Large intestine (tissue), 3 donors: ENCODE measurements at regions not wholly inside any gene's neighbourhood (a gene's known extent, or its start where the extent isn't known, plus 50 kb on each side); places are given as distances from the start of the nearest gene placed in this dataset.

ENCODE experiments used
- DNase-seq, 2 donors: peaks; one replicate each; pipeline versions ENCODE4 v3.0.0 to v3.0.0-alpha.2; 2013
- H3K27ac ChIP-seq: one replicate; pipeline ENCODE4 v1.5.1; 2013; ENCODE audit warnings: low read length
- H3K27me3 ChIP-seq: 2 replicates; pipeline ENCODE4 v1.6.1; 2013; ENCODE audit warnings: low read length; ENCODE audit not compliant: control insufficient read depth, insufficient read depth
- H3K36me3 ChIP-seq: 2 replicates; pipeline ENCODE4 v1.6.1; 2013; ENCODE audit warnings: low read length; ENCODE audit not compliant: control insufficient read depth, insufficient read depth
- H3K4me1 ChIP-seq: one replicate; pipeline ENCODE4 v1.6.1; 2013; ENCODE audit warnings: low read length; ENCODE audit not compliant: control insufficient read depth, insufficient read depth
- H3K4me3 ChIP-seq: one replicate; pipeline ENCODE4 v1.5.1; 2013; ENCODE audit warnings: low read length
- H3K9me3 ChIP-seq: one replicate; pipeline ENCODE4 v1.6.1; 2013; ENCODE audit warnings: mild to moderate bottlenecking, low read depth, low read length, moderate library complexity; ENCODE audit not compliant: control insufficient read depth
- WGBS: methylation state at CpG from one replicate; pipeline ENCODE4 v1.1.5; 2013; ENCODE audit warnings: low lambda C conversion rate; ENCODE audit not compliant: insufficient coverage; 5-methylcytosine and 5-hydroxymethylcytosine counted together

- no peaks in the 10 kb centered on the region for H3K4me1 ChIP-seq
- no peak for DNase-seq
- H3K36me3 ChIP-seq = no peaks in the 10 kb centered on the region
- no peaks in the 10 kb centered on the region for H3K9me3 ChIP-seq
- no CpG with 5 or more reads among the region's 1 CpG for WGBS
- H3K27ac ChIP-seq = no peak overlapping the region
- no peak overlapping the region for H3K4me3 ChIP-seq
- peaks cover 7% of the 10 kb centered on the region for H3K27me3 ChIP-seq
Measured at GRCh38 chr2:120415060-120415459, 69.1 kb downstream of the INHBB start.

GRCh38 chr2:120415728-120416509, 70.0 kb downstream of the INHBB start:
- no CpG with 5 or more reads among the region's 13 CpGs for WGBS
- no peaks in the 10 kb centered on the region for H3K4me1 ChIP-seq
- no peak overlapping the region for H3K27ac ChIP-seq
- no peaks in the 10 kb centered on the region for H3K36me3 ChIP-seq
- H3K9me3 ChIP-seq = no peaks in the 10 kb centered on the region
- peaks cover 7% of the 10 kb centered on the region for H3K27me3 ChIP-seq
- H3K4me3 ChIP-seq = no peak overlapping the region
- DNase-seq = no peak

DNA sequence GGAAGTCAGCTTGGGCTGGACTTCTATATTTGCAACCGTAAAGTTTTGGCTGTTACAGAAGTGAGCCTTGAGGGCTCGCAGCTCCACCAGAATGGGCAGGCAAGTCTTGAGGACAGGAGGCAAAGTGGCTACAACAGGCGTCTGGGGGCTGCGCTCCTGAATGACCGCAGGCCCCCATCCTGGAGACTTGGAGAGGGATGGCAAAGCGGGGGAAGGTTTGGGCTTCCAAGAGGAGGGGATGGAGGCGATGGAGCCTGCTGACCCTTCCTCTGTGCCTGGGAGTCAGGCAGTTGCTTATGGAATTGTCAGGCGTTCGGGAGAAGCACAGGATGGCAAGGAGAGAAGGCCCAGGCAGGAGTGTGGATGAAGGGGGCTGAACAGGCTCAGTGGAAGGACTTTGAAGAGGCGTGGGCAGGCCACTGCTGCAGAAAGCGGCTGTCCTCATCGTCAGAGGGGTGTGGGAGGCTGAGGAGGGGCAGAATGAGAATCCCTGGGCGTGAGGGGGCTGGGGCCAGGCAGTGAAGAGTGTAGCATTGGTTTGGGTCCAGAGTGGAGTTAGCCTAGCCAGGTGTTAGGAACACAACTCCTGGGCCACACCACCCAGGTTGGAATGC, 72.3 kb downstream of the INHBB start:
- H3K4me1 ChIP-seq = no peaks in the 10 kb centered on the region
- no CpG with 5 or more reads among the region's 13 CpGs for WGBS
- H3K9me3 ChIP-seq = no peaks in the 10 kb centered on the region
- no peak overlapping the region for H3K4me3 ChIP-seq
- H3K27ac ChIP-seq = no peak overlapping the region
- peaks cover 19% of the 10 kb centered on the region for H3K27me3 ChIP-seq
- no peak for DNase-seq
- no peaks in the 10 kb centered on the region for H3K36me3 ChIP-seq

GRCh38 chr2:120419073-120419472, 73.1 kb downstream of the INHBB start:
- no peaks in the 10 kb centered on the region for H3K36me3 ChIP-seq

DNA sequence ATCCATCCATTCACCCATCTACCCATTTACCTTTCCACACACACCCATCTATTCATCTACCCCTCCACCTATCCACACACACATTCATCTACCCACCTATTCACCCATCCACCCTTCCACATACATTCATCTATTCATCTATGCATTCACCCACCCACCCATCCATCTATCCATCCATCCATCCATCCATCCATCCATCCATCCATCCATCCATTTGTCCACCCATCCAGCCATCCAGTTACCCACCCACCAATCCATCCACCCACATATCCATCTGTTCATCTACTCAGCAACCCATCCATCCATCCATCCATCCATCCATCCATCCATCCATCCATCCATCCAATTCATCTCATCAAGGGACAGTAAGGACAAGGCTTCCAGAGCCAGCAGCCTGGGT, 74.0 kb downstream of the INHBB start:
- Histone ChIP-seq H3K27ac (no peak overlapping the region), H3K36me3 (no peaks in the 10 kb centered on the region), H3K9me3 (no peaks in the 10 kb centered on the region), H3K4me3 (no peak overlapping the region), H3K4me1 (no peaks in the 10 kb centered on the region), H3K27me3 (peaks cover 31% of the 10 kb centered on the region)
- DNase-seq = no peak

More at GRCh38 chr2:120419073-120419472, 73.1 kb downstream of the INHBB start:
- WGBS = no CpG with 5 or more reads among the region's 6 CpGs
- H3K4me1 ChIP-seq = no peaks in the 10 kb centered on the region
- no peak overlapping the region for H3K27ac ChIP-seq
- no peak overlapping the region for H3K4me3 ChIP-seq
- no peaks in the 10 kb centered on the region for H3K9me3 ChIP-seq
- H3K27me3 ChIP-seq = peaks cover 25% of the 10 kb centered on the region
- no peak for DNase-seq

DNA sequence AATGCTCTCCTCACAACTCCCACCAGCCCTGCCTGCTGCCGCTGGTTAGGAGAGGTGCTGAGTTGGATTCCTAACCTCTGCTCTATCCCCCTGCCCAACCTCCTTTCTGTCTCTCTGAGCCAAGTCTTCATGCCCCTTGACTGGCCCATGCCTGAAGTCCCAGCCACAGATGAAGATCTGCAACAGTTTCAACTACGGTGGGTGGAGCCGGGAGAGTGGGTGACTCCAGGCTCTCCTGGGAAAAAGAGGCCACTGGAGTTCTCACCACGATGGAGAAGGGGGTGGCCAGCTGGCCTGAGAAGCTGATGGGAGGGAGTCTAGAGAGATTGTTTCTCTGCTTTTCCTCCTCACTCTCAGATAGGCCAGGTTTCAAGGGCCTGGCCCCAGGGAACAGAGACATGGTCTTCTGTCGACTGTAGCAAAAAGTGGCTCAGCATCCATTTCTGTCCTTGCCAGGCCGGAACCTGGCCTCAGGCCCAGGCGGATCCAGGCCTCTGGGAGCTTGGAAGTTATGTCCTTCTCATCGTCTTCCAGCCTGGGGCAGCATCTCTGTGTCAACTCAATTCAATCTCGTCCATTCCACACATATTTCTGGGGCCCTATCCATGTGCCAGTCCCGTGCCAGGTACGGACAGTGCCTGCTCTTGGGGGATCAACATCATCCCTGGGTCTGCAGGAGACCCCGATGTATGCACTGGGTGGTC, 75.3 kb downstream of the INHBB start:
- no peaks in the 10 kb centered on the region for H3K36me3 ChIP-seq
- H3K27ac ChIP-seq = no peak overlapping the region
- H3K4me1 ChIP-seq = no peaks in the 10 kb centered on the region
- no peak overlapping the region for H3K4me3 ChIP-seq
- no peaks in the 10 kb centered on the region for H3K9me3 ChIP-seq
- WGBS = 100% methylated on average over 2 of the region's 12 CpGs
- peaks cover 40% of the 10 kb centered on the region for H3K27me3 ChIP-seq
- DNase-seq = no peak

- no peak for DNase-seq
- no peaks in the 10 kb centered on the region for H3K36me3 ChIP-seq
- H3K4me3 ChIP-seq = no peak overlapping the region
- WGBS = no CpG with 5 or more reads among the region's 7 CpGs
- H3K4me1 ChIP-seq = no peaks in the 10 kb centered on the region
- peaks cover 42% of the 10 kb centered on the region for H3K27me3 ChIP-seq
- H3K27ac ChIP-seq = no peak overlapping the region
- H3K9me3 ChIP-seq = no peaks in the 10 kb centered on the region
Measured at GRCh38 chr2:120421830-120422175, 75.9 kb downstream of the INHBB start.

DNA sequence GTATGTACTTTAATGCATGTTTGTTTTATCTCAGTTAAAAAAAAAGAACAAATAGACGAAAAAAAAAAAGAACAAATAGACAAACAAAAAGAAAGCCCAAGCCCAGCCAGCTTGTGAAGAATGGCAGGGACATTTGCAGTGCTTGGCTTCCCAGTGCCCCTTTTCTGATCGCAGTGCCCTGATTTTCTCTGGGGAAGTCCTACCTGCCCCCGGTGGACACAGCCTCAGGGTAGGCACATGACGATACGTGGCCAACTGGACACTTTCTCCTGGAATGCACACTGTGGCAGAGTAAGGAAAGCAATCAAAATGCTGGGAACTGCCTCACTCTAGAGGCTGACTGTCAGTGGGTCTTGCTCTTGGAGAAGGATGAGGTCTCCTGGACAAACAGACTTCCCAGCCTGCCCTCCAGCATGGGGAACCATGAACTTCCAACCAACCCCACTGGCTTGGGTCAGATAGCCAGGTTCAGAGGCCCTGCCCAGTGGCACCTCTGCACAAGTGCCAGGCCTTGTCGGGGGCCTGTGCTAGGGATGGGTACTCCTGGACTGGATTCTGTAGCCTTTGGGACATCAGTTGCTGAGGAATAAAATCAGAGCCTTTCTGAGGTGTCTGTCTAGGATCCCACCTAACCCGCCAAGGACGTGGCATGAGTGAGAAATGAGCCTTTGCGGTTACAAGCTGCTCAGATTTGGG, 76.7 kb downstream of the INHBB start:
- no peaks in the 10 kb centered on the region for H3K36me3 ChIP-seq
- H3K9me3 ChIP-seq = no peaks in the 10 kb centered on the region
- no peaks in the 10 kb centered on the region for H3K4me1 ChIP-seq
- DNase-seq = no peak
- H3K27ac ChIP-seq = no peak overlapping the region
- peaks cover 40% of the 10 kb centered on the region for H3K27me3 ChIP-seq
- H3K4me3 ChIP-seq = no peak overlapping the region
- WGBS = 38% methylated on average over 1 of the region's 9 CpGs

- H3K27ac ChIP-seq = no peak overlapping the region
- no peak overlapping the region for H3K4me3 ChIP-seq
- no peaks in the 10 kb centered on the region for H3K4me1 ChIP-seq
- H3K27me3 ChIP-seq = peaks cover 40% of the 10 kb centered on the region
- H3K9me3 ChIP-seq = no peaks in the 10 kb centered on the region
- no peaks in the 10 kb centered on the region for H3K36me3 ChIP-seq
- DNase-seq = no peak
- no CpG with 5 or more reads among the region's 6 CpGs for WGBS
Measured at GRCh38 chr2:120423167-120423943, 77.4 kb downstream of the INHBB start.
